ENCODE measurements at regions not wholly inside any gene's neighbourhood (a gene's known extent, or its start where the extent isn't known, plus 50 kb on each side); places are given as distances from the start of the nearest gene placed in this dataset.

GRCh38 chr5:82912462-82912861, 164.7 kb downstream of the TMEM167A start:
- H3K4me1 ChIP-seq (ENCODE audit: insufficient read depth, low read length, poor library complexity, severe bottlenecking) = no peaks in the 10 kb centered on the region
- ChIA-PET POLR2A (no interaction called here), CTCF (ENCODE audit: unreplicated experiment) (no interaction called here)
- no peak overlapping the region for H2AFZ ChIP-seq (ENCODE audit: low read length)
- no peak for DNase-seq (ENCODE audit: low spot score)
- no peak overlapping the region for H3K27ac ChIP-seq (ENCODE audit: low read depth, low read length, poor library complexity, severe bottlenecking)
- H3K9me3 ChIP-seq (ENCODE audit: low read length) = no peaks in the 10 kb centered on the region
- H3K9me2 ChIP-seq (ENCODE audit: insufficient read depth, low read length) = no peaks in the 10 kb centered on the region
- H3K36me3 ChIP-seq (ENCODE audit: insufficient read depth, low read length) = no peaks in the 10 kb centered on the region
- intact Hi-C loops (cut with micrococcal nuclease; ENCODE audit: unreplicated experiment) = no loop called here
- H3K4me3 ChIP-seq (ENCODE audit: low read depth, low read length, poor library complexity, severe bottlenecking) = no peak overlapping the region
- BruUV-seq (replicated peaks) = no TSS peak
- no peak overlapping the region for H3K4me2 ChIP-seq (ENCODE audit: low read length)
- H4K20me1 ChIP-seq (ENCODE audit: insufficient read depth, low read length) = no peaks in the 10 kb centered on the region
- no peak for TF ChIP-seq EZH2phosphoT487 (IDR thresholded peaks at IDR 0.05; ENCODE audit: borderline replicate concordance, low read depth, low read length)
- no peaks in the 10 kb centered on the region for H3K79me2 ChIP-seq (ENCODE audit: insufficient read depth, low read depth, low read length)

- DNase-seq (ENCODE audit: low spot score) = no peak
- intact Hi-C loops (cut with micrococcal nuclease; ENCODE audit: unreplicated experiment) = no loop called here
- Histone ChIP-seq H3K36me3 (ENCODE audit: insufficient read depth, low read length) (no peaks in the 10 kb centered on the region), H3K9me3 (ENCODE audit: low read length) (no peaks in the 10 kb centered on the region), H3K4me1 (ENCODE audit: insufficient read depth, low read length, poor library complexity, severe bottlenecking) (no peaks in the 10 kb centered on the region), H3K4me2 (ENCODE audit: low read length) (no peak overlapping the region), H3K27ac (ENCODE audit: low read depth, low read length, poor library complexity, severe bottlenecking) (no peak overlapping the region), H3K4me3 (ENCODE audit: low read depth, low read length, poor library complexity, severe bottlenecking) (no peak overlapping the region), H3K9me2 (ENCODE audit: insufficient read depth, low read length) (no peaks in the 10 kb centered on the region), H2AFZ (ENCODE audit: low read length) (no peak overlapping the region), H4K20me1 (ENCODE audit: insufficient read depth, low read length) (no peaks in the 10 kb centered on the region), H3K79me2 (ENCODE audit: insufficient read depth, low read depth, low read length) (no peaks in the 10 kb centered on the region)
- POLR2A ChIA-PET = no interaction called here
- TF ChIP-seq EZH2phosphoT487 (IDR thresholded peaks at IDR 0.05; ENCODE audit: borderline replicate concordance, low read depth, low read length) (no peak), CTCF (conservative IDR thresholded peaks at IDR 0.05; ENCODE audit: low read length) (no peak)
- CTCF ChIA-PET (ENCODE audit: unreplicated experiment) = no interaction called here
- BruUV-seq (replicated peaks) = no TSS peak
These were observed 165.3 kb downstream of the TMEM167A start for GRCh38 chr5:82911910-82912309.

GRCh38 chr5:82910905-82911304, 166.3 kb downstream of the TMEM167A start:
- Histone ChIP-seq H3K27ac (ENCODE audit: low read depth, low read length, poor library complexity, severe bottlenecking) (no peak overlapping the region), H2AFZ (ENCODE audit: low read length) (no peak overlapping the region), H3K36me3 (ENCODE audit: insufficient read depth, low read length) (no peaks in the 10 kb centered on the region), H3K9me3 (ENCODE audit: low read length) (no peaks in the 10 kb centered on the region), H3K4me1 (ENCODE audit: insufficient read depth, low read length, poor library complexity, severe bottlenecking) (no peaks in the 10 kb centered on the region), H3K9me2 (ENCODE audit: insufficient read depth, low read length) (no peaks in the 10 kb centered on the region; the same call in 1 of the 2 replicates), H3K79me2 (ENCODE audit: insufficient read depth, low read depth, low read length) (no peaks in the 10 kb centered on the region), H3K4me3 (ENCODE audit: low read depth, low read length, poor library complexity, severe bottlenecking) (no peak overlapping the region), H4K20me1 (ENCODE audit: insufficient read depth, low read length) (no peaks in the 10 kb centered on the region), H3K4me2 (ENCODE audit: low read length) (no peak overlapping the region)
- TF ChIP-seq EZH2phosphoT487 (IDR thresholded peaks at IDR 0.05; ENCODE audit: borderline replicate concordance, low read depth, low read length) (no peak), CTCF (conservative IDR thresholded peaks at IDR 0.05; ENCODE audit: low read length) (no peak)
- CTCF ChIA-PET (ENCODE audit: unreplicated experiment) = no interaction called here
- POLR2A ChIA-PET = no interaction called here
- intact Hi-C loops (cut with micrococcal nuclease; ENCODE audit: unreplicated experiment) = no loop called here
- no TSS peak for BruUV-seq (replicated peaks)
- no peak for DNase-seq (ENCODE audit: low spot score)
